Endodermal cell (in vitro differentiated cells): ENCODE measurements at regions not wholly inside any gene's neighbourhood (a gene's known extent, or its start where the extent isn't known, plus 50 kb on each side); places are given as distances from the start of the nearest gene placed in this dataset.

Experiments
- DNase-seq: peaks from one replicate; pipeline ENCODE4 v3.0.0-alpha.2; 2017
- H3K27ac ChIP-seq: 2 replicates; pipeline ENCODE4 v1.5.1; 2013; ENCODE audit warnings: mild to moderate bottlenecking, low read depth, low read length, moderate library complexity
- H3K27me3 ChIP-seq: 2 replicates; pipeline ENCODE4 v1.6.1; 2013; ENCODE audit warnings: mild to moderate bottlenecking, low read length, moderate library complexity; ENCODE audit not compliant: insufficient read depth, control insufficient read depth, poor library complexity, severe bottlenecking
- H3K36me3 ChIP-seq: 2 replicates; pipeline ENCODE4 v1.7.0; 2013; ENCODE audit warnings: mild to moderate bottlenecking, low read length, moderate library complexity; ENCODE audit not compliant: control insufficient read depth, insufficient read depth
- H3K4me1 ChIP-seq: one replicate; pipeline ENCODE4 v1.7.0; 2013; ENCODE audit warnings: low read length; ENCODE audit not compliant: control insufficient read depth, insufficient read depth
- H3K4me3 ChIP-seq: 2 replicates; pipeline ENCODE4 v1.5.1; 2013; ENCODE audit warnings: mild to moderate bottlenecking, low read length, moderate library complexity
- H3K9ac ChIP-seq: 2 replicates; pipeline ENCODE4 v1.6.1; 2013; ENCODE audit warnings: mild to moderate bottlenecking, low read length, moderate library complexity; ENCODE audit not compliant: poor library complexity, severe bottlenecking; ENCODE audit errors: extremely low read depth
- H3K9me3 ChIP-seq: 2 replicates; pipeline ENCODE4 v1.6.1; 2013; ENCODE audit warnings: mild to moderate bottlenecking, low read length, moderate library complexity; ENCODE audit not compliant: control insufficient read depth
- H3K27ac Mint-ChIP-seq: 2 replicates; pipeline ENCODE4 v1.8.0; 2020; ENCODE audit warnings: mixed read lengths
- H3K27me3 Mint-ChIP-seq: 2 replicates; pipeline ENCODE4 v1.8.0; 2021; ENCODE audit warnings: mild to moderate bottlenecking, mixed read lengths; ENCODE audit not compliant: insufficient read depth
- H3K36me3 Mint-ChIP-seq: 2 replicates; pipeline ENCODE4 v1.8.0; 2020; ENCODE audit warnings: low read depth, mixed read lengths
- H3K4me1 Mint-ChIP-seq: 2 replicates; pipeline ENCODE4 v1.8.0; 2020; ENCODE audit warnings: mixed read lengths
- H3K4me3 Mint-ChIP-seq: 2 replicates; pipeline ENCODE4 v1.8.0; 2020; ENCODE audit warnings: mild to moderate bottlenecking, moderate library complexity, mixed read lengths
- H3K9me3 Mint-ChIP-seq: 2 replicates; pipeline ENCODE4 v1.8.0; 2020; ENCODE audit warnings: mild to moderate bottlenecking, mixed read lengths
- WGBS, 2 experiments: methylation state at CpG; one replicate each; pipeline versions ENCODE4 v1.1.5 to v1.1.7; 2013; ENCODE audit warnings: missing lambda C conversion rate in 2 of 2, mixed read lengths in 1 of 2; ENCODE audit not compliant: insufficient coverage in 1 of 2, insufficient read length in 1 of 2; 5-methylcytosine and 5-hydroxymethylcytosine counted together
- TF ChIP-seq, protein P1 (sequence below): fragments of 200-600 bp; sonication (generic); conservative IDR thresholded peaks from 2 replicates; pipeline ENCODE4 v1.5.0; 2021; ENCODE audit warnings: antibody characterized with exemption, mild to moderate bottlenecking

GRCh38 chr2:221778025-221778424, 205.9 kb upstream of the EPHA4 start:
- DNase-seq, result no peak
- Histone ChIP-seq H3K4me1 (peaks cover 14% of the 10 kb centered on the region), H3K9ac (no peak overlapping the region), H3K4me3 (no peak overlapping the region), H3K36me3 (no peaks in the 10 kb centered on the region), H3K9me3 (peaks cover 8% of the 10 kb centered on the region), H3K27me3 (no peaks in the 10 kb centered on the region), H3K27ac (no peak overlapping the region)
- H3K4me3 Mint-ChIP-seq, result no peak overlapping the region
- WGBS, 2 experiments, result 96% methylated on average over 4 of the region's 4 CpGs; no CpG with 5 or more reads in 1 of the 2 experiments
- TF ChIP-seq, protein P1, sequence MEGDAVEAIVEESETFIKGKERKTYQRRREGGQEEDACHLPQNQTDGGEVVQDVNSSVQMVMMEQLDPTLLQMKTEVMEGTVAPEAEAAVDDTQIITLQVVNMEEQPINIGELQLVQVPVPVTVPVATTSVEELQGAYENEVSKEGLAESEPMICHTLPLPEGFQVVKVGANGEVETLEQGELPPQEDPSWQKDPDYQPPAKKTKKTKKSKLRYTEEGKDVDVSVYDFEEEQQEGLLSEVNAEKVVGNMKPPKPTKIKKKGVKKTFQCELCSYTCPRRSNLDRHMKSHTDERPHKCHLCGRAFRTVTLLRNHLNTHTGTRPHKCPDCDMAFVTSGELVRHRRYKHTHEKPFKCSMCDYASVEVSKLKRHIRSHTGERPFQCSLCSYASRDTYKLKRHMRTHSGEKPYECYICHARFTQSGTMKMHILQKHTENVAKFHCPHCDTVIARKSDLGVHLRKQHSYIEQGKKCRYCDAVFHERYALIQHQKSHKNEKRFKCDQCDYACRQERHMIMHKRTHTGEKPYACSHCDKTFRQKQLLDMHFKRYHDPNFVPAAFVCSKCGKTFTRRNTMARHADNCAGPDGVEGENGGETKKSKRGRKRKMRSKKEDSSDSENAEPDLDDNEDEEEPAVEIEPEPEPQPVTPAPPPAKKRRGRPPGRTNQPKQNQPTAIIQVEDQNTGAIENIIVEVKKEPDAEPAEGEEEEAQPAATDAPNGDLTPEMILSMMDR, result no peak
- no peak overlapping the region for H3K27ac Mint-ChIP-seq
- H3K36me3 Mint-ChIP-seq, result no peaks in the 10 kb centered on the region
- peaks cover under 1% of the 10 kb centered on the region for H3K9me3 Mint-ChIP-seq
- H3K4me1 Mint-ChIP-seq, result peaks cover 24% of the 10 kb centered on the region
- H3K27me3 Mint-ChIP-seq, result peaks cover 12% of the 10 kb centered on the region

DNA sequence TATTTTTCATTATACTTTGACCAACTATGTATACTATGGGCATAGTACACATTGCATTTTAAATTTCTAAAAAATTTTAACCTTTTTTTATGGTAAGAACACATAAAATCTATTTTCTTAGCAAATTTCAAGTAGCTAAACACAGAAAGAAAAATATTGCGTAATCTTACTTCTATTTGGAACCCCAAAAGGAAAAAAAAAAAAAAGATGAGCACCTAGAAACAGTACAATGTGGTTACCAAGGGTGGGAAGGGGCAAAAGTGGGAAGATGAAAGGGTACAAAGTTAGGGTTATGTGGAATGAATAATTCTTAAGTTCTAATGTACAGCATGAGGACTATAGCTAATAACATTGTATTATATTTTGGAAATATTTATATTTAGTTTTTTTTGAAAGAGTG, 205.0 kb upstream of the EPHA4 start:
- DNase-seq, result no peak
- Mint-ChIP-seq H3K27ac (no peak overlapping the region), H3K9me3 (no peaks in the 10 kb centered on the region), H3K27me3 (peaks cover 17% of the 10 kb centered on the region), H3K36me3 (no peaks in the 10 kb centered on the region), H3K4me3 (no peak overlapping the region), H3K4me1 (peaks cover 23% of the 10 kb centered on the region)
- H3K27me3 ChIP-seq, result no peaks in the 10 kb centered on the region
- no peaks in the 10 kb centered on the region for H3K9me3 ChIP-seq
- H3K4me3 ChIP-seq, result no peak overlapping the region
- no peak overlapping the region for H3K9ac ChIP-seq
- TF ChIP-seq, protein P1, result no peak
- 89% methylated on average over 1 of the region's 1 CpG; no CpG with 5 or more reads in 1 of the 2 experiments for WGBS, 2 experiments
- H3K4me1 ChIP-seq, result peaks cover 14% of the 10 kb centered on the region
- H3K27ac ChIP-seq, result no peak overlapping the region
- no peaks in the 10 kb centered on the region for H3K36me3 ChIP-seq

GRCh38 chr2:221775096-221775495, 203.0 kb upstream of the EPHA4 start:
- no peaks in the 10 kb centered on the region for H3K36me3 ChIP-seq
- 93 to 95% methylated on average over 12 of the region's 12 CpGs for WGBS, 2 experiments
- H3K27me3 Mint-ChIP-seq, result peaks cover 17% of the 10 kb centered on the region
- DNase-seq, result no peak
- TF ChIP-seq, protein P1, result no peak
- H3K4me1 ChIP-seq, result peaks cover 14% of the 10 kb centered on the region
- H3K27ac ChIP-seq, result no peak overlapping the region
- H3K9ac ChIP-seq, result no peak overlapping the region
- no peak overlapping the region for H3K4me3 ChIP-seq
- H3K27ac Mint-ChIP-seq, result no peak overlapping the region
- H3K4me1 Mint-ChIP-seq, result peaks cover 9% of the 10 kb centered on the region
- H3K9me3 ChIP-seq, result no peaks in the 10 kb centered on the region
- H3K27me3 ChIP-seq, result no peaks in the 10 kb centered on the region
- H3K4me3 Mint-ChIP-seq, result no peak overlapping the region
- no peaks in the 10 kb centered on the region for H3K36me3 Mint-ChIP-seq
- H3K9me3 Mint-ChIP-seq, result no peaks in the 10 kb centered on the region
